ENCODE measurements at regions not wholly inside any gene's neighbourhood (a gene's known extent, or its start where the extent isn't known, plus 50 kb on each side); places are given as distances from the start of the nearest gene placed in this dataset.

DNA sequence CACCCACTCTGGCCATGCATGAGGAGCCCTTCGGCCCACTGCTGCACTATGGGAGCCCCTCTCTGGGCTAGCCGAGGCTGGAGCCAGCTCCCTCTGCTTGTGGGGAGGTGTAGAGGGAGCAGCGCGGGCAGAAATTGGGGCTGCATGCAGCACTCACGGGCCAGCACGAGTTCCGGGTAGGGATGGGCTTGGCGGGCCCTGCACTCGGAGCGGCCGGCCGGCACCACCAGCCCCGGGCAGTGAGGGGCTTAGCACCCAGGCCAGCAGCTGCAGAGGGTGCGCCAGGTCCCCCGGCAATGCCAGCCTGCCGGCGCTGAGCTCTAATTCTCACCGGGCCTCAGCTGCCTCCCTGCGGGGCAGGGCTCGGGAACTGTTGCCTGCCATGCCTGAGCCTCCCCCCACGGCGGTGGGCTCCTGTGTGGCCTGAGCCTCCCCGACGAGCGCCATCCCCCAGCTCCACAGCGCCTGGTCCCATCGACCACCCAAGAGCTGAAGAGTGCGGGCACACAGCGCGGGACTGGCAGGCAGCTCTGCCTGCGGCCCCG lies 209.0 kb downstream of the LTN1 start:
- Histone ChIP-seq H3K36me3 (ENCODE audit: control insufficient read depth, insufficient read depth, low read length) (no peaks in the 10 kb centered on the region), H3K27me3 (ENCODE audit: control insufficient read depth, insufficient read depth, low read length, poor library complexity, severe bottlenecking) (no peaks in the 10 kb centered on the region), H3K27ac (ENCODE audit: low read depth, low read length) (no peak overlapping the region), H3K9ac (ENCODE audit: extremely low read depth, low read length, poor library complexity, severe bottlenecking) (no peak overlapping the region), H3K4me1 (ENCODE audit: control insufficient read depth, insufficient read depth, low read length) (no peaks in the 10 kb centered on the region), H3K4me3 (ENCODE audit: low read length) (no peak overlapping the region), H3K9me3 (ENCODE audit: control insufficient read depth, low read length) (peaks cover 13% of the 10 kb centered on the region)
- Mint-ChIP-seq H3K27ac (no peak overlapping the region), H3K4me3 (no peak overlapping the region), H3K4me1 (peaks cover 9% of the 10 kb centered on the region), H3K36me3 (ENCODE audit: low read depth) (no peaks in the 10 kb centered on the region), H3K27me3 (ENCODE audit: insufficient read depth) (peaks cover 11% of the 10 kb centered on the region), H3K9me3 (peaks cover 27% of the 10 kb centered on the region)
- no peak for DNase-seq
- TF ChIP-seq, protein P1, sequence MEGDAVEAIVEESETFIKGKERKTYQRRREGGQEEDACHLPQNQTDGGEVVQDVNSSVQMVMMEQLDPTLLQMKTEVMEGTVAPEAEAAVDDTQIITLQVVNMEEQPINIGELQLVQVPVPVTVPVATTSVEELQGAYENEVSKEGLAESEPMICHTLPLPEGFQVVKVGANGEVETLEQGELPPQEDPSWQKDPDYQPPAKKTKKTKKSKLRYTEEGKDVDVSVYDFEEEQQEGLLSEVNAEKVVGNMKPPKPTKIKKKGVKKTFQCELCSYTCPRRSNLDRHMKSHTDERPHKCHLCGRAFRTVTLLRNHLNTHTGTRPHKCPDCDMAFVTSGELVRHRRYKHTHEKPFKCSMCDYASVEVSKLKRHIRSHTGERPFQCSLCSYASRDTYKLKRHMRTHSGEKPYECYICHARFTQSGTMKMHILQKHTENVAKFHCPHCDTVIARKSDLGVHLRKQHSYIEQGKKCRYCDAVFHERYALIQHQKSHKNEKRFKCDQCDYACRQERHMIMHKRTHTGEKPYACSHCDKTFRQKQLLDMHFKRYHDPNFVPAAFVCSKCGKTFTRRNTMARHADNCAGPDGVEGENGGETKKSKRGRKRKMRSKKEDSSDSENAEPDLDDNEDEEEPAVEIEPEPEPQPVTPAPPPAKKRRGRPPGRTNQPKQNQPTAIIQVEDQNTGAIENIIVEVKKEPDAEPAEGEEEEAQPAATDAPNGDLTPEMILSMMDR (conservative IDR thresholded peaks at IDR 0.05) = no peak
- 95 to 97% methylated on average over 12 to 32 of the region's 32 CpGs for WGBS, 2 experiments (ENCODE audit: insufficient coverage in 1 of 2, insufficient read length in 1 of 2)

DNA sequence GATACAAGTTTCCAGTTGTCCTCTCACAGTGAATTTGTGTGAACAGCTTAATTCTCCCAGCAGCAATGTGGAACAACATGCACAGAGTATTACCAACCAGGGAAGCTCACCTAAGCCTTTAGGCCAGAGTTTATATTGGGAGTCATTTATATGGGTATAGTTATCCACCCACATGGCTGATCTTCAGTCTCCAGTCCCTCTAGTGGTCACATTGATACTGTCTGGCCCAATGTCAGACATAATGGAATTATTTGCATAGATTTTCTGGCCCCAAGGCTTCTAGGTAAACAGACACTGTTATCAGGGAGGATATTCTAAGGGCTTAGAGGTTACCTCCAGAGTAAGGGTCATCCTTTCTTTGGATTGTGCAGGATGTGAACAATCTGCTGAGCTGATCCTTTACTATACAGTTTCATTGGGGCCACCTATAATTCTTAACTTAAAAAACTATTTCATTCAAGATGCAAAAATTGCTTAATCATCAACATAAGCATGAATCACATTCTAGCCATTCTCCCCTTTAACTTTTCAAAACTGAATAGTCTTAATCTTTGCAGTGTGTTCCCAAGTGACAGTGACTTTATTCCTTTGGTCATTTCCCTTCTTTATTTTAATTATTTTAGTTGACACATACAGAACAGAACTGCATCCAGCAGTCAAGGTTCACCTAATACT lies 210.9 kb downstream of the LTN1 start:
- H3K9ac ChIP-seq (ENCODE audit: extremely low read depth, low read length, poor library complexity, severe bottlenecking) = no peak overlapping the region
- peaks cover under 1% of the 10 kb centered on the region for H3K4me1 Mint-ChIP-seq
- H3K36me3 ChIP-seq (ENCODE audit: control insufficient read depth, insufficient read depth, low read length) = no peaks in the 10 kb centered on the region
- H3K4me3 ChIP-seq (ENCODE audit: low read length) = no peak overlapping the region
- no peak for DNase-seq
- no peaks in the 10 kb centered on the region for H3K27me3 ChIP-seq (ENCODE audit: control insufficient read depth, insufficient read depth, low read length, poor library complexity, severe bottlenecking)
- no peak overlapping the region for H3K27ac ChIP-seq (ENCODE audit: low read depth, low read length)
- no peak overlapping the region for H3K4me3 Mint-ChIP-seq
- H3K9me3 Mint-ChIP-seq = peaks cover 27% of the 10 kb centered on the region
- H3K9me3 ChIP-seq (ENCODE audit: control insufficient read depth, low read length) = peaks cover 13% of the 10 kb centered on the region
- H3K27ac Mint-ChIP-seq = no peak overlapping the region
- H3K27me3 Mint-ChIP-seq (ENCODE audit: insufficient read depth) = peaks cover 22% of the 10 kb centered on the region
- no peaks in the 10 kb centered on the region for H3K4me1 ChIP-seq (ENCODE audit: control insufficient read depth, insufficient read depth, low read length)
- TF ChIP-seq, protein P1 (conservative IDR thresholded peaks at IDR 0.05) = peak; percentile 77
- H3K36me3 Mint-ChIP-seq (ENCODE audit: low read depth) = no peaks in the 10 kb centered on the region

DNA sequence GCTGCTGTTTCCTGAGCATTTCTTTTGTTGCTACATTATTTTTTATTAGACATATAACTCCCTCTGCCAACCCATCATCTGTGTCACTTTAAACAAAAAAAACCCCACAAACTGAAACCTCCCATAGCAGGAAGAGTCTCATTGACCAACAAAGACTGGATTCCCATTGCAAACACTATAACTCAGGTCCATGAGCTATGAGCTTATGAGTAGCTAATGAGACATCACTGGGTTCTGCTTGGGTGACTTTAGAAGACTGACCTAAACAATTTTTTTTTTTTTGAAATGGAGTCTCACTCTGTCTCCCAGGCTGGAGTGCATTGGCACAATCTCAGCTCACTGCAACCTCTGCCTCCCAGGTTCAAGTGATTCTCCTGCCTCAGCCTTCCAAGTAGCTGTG lies 212.8 kb downstream of the LTN1 start:
- H3K36me3 ChIP-seq (ENCODE audit: control insufficient read depth, insufficient read depth, low read length) = no peaks in the 10 kb centered on the region
- Mint-ChIP-seq H3K4me3 (no peak overlapping the region), H3K9me3 (peaks cover 17% of the 10 kb centered on the region), H3K36me3 (ENCODE audit: low read depth) (no peaks in the 10 kb centered on the region), H3K27me3 (ENCODE audit: insufficient read depth) (peaks cover 40% of the 10 kb centered on the region), H3K27ac (no peak overlapping the region), H3K4me1 (no peaks in the 10 kb centered on the region)
- TF ChIP-seq, protein P1 (conservative IDR thresholded peaks at IDR 0.05) = no peak
- no peak overlapping the region for H3K4me3 ChIP-seq (ENCODE audit: low read length)
- DNase-seq = no peak
- H3K9me3 ChIP-seq (ENCODE audit: control insufficient read depth, low read length) = peaks cover 13% of the 10 kb centered on the region
- H3K9ac ChIP-seq (ENCODE audit: extremely low read depth, low read length, poor library complexity, severe bottlenecking) = no peak overlapping the region
- no peaks in the 10 kb centered on the region for H3K4me1 ChIP-seq (ENCODE audit: control insufficient read depth, insufficient read depth, low read length)
- no peak overlapping the region for H3K27ac ChIP-seq (ENCODE audit: low read depth, low read length)
- H3K27me3 ChIP-seq (ENCODE audit: control insufficient read depth, insufficient read depth, low read length, poor library complexity, severe bottlenecking) = peaks cover 15% of the 10 kb centered on the region

Measured in endodermal cell (in vitro differentiated cells).